SK-N-MC (cell line): ENCODE measurements at regions not wholly inside any gene's neighbourhood (a gene's known extent, or its start where the extent isn't known, plus 50 kb on each side); places are given as distances from the start of the nearest gene placed in this dataset.

Experiments used
- EZH2 ChIP-seq: fragments of 200-600 bp; sonication (generic); IDR thresholded peaks from one replicate; pipeline ENCODE4 v1.6.1; 2017; ENCODE audit warnings: antibody characterized with exemption
- FOXP2 ChIP-seq: optimal IDR thresholded peaks from 2 replicates; pipeline ENCODE3; 2011; ENCODE audit warnings: mild to moderate bottlenecking, moderate library complexity; ENCODE audit not compliant: insufficient read depth; ENCODE audit errors: extremely low read length, control extremely low read depth
- POLR2AphosphoS5 ChIP-seq: IDR thresholded peaks from 2 replicates; pipeline ENCODE4 v1.6.1; 2012; ENCODE audit warnings: mild to moderate bottlenecking, low read depth, low read length, borderline replicate concordance

- TF ChIP-seq EZH2 (no peak), POLR2AphosphoS5 (no peak), FOXP2 (no peak)
These were observed 178.9 kb downstream of the STK31 start for GRCh38 chr7:23888958-23889357.
